HG03432 (cell line): ENCODE measurements at regions not wholly inside any gene's neighbourhood (a gene's known extent, or its start where the extent isn't known, plus 50 kb on each side); places are given as distances from the start of the nearest gene placed in this dataset.
A peak's percentile ranks its signal among the peaks of the same experiment; 100 is the strongest.
"Not testable (repeated sequence)": the region's sequence is repeated elsewhere in the genome, so short reads cannot be mapped to it uniquely, and the experiment has no call there.

ENCODE experiments used
- ATAC-seq: cut with Tn5 transposase; IDR thresholded peaks from one replicate; pipeline ENCODE4 v1.9.1; 2021; ENCODE audit warnings: mild to moderate bottlenecking, moderate library complexity; ENCODE audit not compliant: unreplicated experiment

DNA sequence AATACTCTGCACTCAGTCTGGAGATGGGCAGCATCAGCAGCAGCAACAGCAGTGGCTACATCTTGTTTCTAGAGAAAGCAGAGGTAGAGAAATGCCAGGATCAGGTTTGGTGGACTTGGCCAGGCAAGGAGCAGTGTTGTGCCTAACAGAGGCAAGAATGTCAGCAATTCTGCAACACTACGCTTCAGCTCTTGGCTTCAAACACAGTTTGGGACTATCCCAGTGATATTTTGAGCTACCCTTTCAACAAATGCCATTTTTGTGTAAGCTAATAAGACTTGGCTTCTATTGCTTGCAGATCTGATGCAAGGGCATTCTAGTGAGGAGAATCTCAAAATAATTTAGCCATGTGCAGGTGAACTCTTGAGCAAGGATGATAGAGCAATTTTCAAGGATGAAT, 271.3 kb downstream of the PCDH20 start:
- ATAC-seq, result no peak

DNA sequence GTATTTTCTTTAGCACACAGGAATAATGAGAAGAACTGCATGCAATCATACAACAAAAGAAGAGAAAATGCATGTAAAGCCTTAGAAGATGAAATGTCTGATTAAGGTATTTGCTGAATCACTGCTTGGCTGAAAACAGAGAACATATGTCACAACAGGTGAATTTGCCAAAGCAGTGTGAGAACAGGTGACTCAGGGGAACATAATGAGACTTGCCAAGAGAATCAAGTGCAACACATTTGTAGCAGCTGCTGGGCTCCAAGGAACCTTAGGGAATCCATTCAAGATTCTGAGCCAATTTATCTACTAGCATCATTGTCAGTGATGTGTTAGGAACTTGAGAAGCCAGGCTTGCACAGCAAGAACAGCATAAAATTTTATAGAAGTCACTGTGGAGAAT, 273.1 kb downstream of the PCDH20 start:
- ATAC-seq, result no peak

DNA sequence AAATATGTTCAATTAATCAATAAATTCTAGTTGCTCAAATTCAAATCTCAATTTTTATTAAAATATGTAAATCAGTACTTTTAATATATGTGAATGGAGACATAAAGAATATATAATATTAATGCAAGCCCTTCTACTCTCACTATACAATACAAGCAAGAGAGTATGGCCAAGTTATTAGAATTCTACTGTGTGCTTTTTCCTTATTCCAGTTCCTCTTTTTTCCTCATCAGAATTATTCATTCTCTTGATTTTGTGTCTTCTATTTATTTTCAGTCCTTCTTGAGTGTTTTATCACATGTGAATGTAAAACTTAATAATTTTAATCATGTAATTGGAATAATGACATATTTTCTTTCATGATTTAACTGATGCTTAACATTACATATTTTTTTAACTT, 276.8 kb downstream of the PCDH20 start:
- ATAC-seq, result no peak

DNA sequence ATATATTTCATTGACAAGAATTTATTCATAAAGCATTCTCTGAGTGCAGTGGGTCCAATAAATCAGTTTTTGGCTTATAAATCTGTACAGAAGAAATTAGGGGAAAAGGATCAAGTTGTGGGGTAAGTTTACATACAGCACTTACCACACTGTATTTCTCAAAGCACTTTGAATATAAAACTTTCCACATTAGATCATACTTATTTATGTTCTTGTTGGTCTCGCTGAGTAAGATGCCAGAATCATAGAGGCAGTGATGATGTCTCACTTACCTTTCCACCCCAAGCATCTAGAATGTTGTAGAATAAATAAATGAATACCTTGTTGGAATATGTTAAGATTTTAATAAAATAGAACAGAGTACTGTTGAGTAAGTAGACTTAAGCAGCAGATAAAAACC, 279.1 kb downstream of the PCDH20 start:
- no peak for ATAC-seq

DNA sequence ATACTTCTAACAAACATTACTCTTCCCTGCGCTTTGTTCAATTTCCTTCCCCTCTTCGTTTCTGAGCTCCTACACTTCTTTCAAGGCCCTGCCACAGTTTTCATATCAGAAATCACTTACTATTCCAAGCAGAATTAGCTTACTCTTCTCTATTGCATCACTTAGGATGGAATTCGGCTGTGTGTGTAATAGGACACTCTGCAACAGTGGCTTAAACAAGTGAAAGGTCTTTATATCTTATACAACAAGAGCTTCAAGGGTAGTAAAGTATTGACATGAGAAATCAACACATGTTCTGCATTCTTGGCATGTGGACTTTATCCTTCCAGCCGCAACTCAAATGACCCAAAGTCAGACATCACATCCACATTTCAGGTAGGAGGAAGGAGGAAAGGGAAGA, 279.6 kb downstream of the PCDH20 start:
- ATAC-seq, result no peak

DNA sequence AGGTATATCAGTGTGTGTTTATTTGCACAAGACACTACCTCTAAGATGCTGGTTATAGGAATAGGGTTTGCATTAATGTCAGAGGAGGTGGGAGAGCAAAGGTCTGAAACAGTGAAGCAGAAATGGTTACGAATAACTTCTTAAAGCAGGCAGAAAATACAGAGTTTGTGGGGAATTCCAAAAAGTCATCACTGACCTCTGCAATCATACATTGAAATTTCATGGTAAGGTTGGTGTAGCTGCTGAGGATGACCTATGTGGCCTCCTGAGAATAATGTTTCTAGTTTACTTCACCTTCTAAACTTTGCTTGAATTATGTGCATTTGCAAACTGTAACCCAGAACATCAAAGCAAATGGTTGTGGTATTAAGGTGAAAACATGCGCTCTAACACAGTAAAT, 280.1 kb downstream of the PCDH20 start:
- ATAC-seq, result no peak

DNA sequence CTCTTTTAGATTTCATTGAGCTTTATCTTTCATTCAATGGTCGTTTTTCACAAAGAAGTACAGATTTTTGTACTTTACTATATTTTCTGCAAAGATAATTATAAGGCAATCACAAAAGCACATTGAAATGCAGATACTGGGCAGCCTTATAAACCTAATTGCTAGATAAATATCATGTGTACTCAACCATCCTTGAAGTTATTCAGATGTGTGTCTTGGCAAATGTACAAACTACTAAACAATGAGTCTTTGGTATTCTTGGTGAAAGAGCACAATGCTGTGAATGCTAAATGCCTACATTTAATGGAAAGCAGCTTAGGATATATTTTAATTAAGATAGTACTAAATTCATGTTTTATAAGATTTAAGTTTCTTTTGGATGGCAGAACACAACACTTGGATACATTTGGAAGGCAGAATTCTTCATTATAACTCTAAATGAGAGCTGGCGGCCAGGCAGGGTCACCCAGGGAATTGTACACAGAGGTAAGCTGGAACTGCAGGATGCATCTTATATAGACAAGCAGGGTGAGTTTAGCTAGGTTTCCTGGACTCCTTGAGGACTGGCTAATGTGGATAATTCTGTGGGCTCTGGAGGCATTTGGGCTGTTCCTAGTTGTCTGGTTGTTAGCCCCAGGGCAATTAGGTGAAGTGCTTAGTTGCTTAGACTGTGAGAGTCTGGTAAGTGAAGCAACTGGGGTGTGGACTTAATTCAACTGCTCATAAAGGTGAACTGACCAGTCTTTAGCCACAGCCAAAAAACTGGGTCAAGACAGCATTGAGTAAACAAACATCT, 286.6 kb downstream of the PCDH20 start:
- ATAC-seq, result no peak

DNA sequence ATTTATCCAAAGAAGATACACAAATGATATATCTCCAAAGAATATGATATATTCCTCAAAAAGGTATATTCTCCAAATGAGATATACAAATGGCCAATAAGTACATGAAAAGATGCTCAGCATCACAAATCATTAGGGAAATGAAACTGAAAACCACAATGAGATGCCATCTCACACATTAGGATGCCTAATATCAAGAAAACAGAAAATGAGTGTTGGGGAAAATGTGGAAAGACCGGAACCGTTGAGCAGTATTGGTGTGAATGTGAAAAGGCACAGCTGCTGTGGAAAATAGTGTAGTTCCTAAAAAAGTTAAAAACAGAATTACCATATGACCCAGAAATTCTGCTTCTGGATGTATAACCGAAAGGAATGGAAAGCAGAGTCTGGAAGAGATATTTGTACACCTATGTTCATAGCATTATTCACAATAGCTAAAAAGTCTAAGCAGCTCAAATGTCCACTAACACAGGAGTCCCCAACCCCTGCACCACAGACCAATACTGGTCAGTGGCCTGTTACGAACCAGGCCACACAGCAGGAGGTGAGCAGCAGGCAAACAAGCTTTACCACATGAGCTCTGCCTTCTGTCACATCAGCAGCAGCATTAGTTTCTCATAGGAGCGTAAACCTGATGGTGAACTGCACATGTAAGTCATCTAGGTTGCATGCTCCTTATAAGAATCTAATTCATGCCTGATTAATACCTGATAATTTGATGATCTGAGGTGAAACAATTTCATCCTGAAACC, 291.9 kb downstream of the PCDH20 start:
- ATAC-seq, result peak; percentile 75

DNA sequence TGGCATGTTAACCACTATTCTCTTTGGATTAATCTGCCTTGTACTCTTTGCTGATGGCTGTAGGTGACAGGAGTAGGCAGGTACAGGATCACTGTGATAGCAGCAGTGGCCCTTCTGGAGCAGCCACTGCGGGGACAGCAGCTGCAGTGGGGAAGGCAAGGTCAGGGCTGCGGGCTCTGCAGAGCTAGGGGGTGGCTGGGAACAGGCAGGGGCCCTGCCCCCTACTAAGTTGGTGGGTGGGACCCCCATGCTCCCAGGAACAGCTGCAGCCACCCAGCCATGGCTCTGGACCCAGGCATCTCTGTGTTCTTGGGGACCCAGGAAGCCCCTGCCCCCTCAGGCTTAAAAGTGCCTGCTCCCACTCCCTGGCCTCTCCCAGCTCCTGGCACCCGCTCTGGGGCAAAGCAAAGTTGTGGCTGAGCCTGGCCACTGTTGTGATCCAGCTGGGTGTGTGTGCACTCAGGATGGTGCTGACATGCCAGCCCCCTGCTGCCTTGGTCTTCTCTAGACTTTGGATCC, 302.4 kb downstream of the PCDH20 start:
- ATAC-seq, result no peak

DNA sequence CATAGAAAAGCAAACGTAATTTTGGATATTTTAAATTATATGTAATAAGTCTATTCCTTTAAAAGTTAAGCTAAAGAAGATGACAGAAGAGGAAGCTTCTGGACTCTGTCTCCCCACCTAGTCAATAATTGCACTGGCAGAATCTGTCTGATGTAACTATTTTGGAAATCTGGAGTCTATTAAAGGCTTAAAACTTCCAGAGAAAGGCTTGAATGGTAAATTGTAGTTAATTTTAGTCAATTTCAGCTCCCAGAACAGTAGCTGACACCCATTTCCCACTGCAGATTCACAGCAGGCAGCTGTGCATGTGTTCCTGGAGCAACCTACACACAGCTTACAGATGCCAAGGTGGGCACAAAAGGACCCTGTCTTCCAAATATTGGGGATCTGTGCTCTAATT, 304.1 kb downstream of the PCDH20 start:
- ATAC-seq, result no peak

DNA sequence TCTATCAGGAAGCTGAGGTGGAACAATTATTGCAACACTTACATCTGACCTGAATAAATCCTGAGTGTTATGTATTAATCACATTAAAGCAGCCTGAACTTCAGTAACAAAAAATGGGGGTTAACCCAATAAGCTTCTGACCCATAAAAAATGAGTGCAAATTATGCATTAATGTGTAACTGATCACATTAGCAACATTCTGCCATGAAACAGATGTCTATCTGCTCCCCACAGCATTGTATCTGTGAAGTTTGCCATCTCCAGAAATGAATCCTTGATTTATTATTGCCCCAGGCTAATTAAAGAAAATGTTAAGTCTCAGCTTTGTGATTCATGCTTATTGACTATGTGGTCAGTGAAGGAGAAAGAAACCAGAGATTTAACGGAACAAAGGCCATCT, 304.9 kb downstream of the PCDH20 start:
- ATAC-seq, result no peak

DNA sequence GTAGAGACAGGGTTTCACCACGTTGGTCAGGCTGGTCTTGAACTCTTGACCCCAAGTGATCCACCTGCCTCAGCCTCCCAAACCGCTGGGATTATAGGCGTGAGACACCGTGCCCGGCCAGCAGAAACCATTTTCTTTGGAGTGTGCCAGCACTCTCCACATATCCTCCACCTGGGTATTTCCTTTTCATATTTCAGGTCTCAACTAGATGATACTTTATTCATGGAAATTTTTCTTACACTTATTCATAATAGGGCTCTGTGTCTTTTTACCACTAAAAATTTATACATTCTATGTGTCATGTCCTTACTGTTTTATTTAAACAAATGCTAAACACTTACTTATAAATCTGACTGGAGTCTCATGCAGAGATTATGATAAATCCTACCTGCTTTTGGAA, 305.9 kb downstream of the PCDH20 start:
- ATAC-seq, result no peak

DNA sequence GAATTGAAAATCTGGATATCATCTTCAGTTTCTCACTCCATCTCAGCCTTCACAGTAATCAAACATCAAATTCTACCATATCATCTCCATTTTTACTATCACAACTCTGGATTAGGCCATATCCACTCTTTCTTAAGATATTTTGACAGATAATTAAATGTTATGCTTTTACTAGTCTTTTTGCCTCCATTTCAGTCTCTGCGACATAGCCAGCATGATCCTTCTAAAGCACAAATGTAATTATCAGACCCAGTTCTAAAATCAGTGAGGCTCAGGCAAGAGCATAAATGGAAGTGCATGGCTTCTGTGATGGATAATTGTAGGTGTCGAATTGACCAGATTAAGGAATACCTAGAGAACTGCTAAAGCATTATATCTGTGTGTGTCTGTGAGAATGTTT, 307.7 kb downstream of the PCDH20 start:
- no peak for ATAC-seq

DNA sequence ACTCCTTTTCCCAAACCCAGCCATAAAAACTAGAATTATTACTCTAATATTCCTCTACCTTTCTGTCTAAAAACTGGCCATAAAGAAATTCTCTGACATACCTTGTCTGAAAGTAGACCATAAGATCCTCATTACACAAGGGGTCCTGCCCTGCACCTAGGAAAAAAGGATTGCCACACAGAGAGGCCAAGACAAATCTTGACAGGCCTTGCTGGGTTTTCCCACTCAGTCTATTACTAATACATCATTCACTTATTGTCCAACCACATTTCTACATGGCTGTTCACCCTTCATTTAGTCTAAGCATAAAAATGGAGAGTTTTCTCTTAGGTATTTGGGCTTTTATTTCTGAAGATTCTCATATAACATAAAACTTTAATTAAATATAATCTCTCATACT, 319.8 kb downstream of the PCDH20 start:
- no peak for ATAC-seq

DNA sequence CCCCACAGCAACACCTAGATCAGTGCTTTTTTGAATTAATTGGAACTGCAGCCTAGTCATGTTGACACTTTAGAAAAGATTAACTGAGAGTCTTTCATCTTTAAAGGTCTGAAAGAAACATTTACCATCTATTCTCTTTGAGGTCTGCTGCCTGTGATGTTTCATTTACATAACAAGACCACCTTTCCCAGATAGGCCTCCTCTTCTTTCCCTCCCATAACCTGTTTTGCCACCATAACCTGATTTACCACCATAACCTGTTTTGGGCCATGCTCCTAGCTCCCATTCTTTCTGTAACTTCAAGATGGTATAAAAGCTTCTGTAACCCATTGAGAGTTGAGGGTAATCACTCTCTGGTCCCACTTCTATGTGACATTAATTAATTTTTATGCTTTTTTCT, 320.8 kb downstream of the PCDH20 start:
- ATAC-seq, result no peak

DNA sequence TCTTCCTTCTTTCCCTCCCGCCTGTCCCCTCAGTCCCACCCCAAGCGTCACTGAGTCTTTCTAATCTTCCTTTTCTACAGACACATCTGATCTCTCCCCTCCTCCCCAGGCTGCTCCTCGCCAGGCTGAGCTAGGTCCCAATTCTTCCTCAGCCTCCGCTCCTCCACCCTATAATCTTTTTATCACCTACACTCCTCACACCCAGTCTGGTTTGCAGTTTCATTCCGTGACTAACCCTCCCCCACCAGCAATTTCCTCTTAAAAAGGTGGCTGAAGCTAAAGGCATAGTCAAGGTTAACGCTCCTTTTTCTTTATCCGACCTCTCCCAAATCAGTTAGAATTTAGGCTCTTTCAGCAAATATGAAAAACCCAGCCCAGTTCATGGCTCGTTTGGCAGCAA, 325.8 kb downstream of the PCDH20 start:
- ATAC-seq, result not testable (repeated sequence)

DNA sequence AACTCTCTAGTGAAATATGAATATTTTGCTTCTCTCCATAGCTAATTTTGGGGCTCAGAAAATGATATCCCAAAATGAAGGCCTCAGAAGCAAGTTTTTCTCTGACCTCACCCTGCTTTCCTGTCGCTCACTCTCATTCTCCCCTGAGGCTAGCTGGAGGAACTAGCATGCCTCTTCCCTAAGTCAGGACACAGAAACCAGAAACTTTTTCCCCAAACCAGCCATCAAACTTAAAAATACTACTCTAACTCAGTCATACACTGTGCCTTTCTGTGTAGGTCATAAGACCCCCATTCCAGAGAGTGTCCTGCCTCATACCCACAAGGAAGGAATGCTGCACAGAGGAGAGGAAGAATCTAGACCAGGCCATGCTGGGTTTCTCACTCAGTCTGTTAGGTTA, 329.6 kb downstream of the PCDH20 start:
- ATAC-seq, result no peak

DNA sequence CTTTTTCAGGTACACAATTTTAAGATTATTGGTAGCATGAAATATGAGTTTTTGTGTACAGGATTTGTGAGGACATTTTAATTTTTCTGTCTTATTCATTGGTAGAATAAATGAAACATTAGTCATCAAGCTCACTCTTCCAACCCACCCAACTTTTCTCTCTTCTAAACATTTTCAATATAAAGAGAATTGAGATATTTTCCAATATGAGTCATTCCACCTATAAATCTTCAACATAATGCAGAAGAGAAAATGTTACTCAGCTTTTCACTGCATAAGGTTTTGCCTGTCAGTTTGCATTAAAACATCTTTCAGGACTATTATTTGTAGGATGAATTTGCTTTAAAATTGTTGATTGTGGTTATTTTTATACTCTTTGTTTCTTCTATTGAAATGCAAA, 330.7 kb downstream of the PCDH20 start:
- ATAC-seq, result no peak

DNA sequence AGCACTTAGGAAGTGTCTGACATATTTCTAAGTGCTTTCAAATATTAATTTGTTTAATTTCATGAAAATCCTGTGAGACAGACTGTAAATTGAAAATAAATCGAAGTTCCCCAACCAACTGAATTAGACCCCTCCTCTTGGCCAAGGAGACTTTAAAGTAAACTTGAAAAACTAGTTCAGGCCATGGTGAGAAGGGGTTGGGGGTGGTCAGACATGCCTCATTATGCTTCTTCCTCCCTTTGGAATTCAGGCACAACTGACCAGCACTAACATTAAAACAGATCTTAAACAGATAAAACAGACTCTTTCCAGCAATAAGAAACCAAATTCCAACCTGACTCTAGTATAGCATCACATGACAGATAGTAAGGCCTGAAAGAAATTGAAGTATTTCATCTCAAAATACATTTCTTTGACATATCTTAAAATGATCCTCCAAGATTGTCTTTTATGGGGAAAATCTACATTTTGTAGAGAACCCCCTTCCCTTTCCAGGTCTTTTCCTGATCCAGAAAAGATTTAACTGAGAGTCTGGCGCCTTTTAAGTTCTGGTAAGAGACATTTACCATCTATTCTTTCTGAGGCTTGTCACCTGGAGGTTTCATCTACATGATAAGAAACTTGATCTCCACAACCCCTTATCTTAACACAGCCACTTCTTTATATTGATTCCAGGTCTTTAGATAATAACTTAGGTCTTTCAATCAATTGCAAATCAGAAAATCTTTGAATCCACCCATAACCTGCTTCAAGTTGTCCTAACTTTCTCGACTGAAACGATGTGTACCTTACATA, 336.5 kb downstream of the PCDH20 start:
- ATAC-seq, result no peak

DNA sequence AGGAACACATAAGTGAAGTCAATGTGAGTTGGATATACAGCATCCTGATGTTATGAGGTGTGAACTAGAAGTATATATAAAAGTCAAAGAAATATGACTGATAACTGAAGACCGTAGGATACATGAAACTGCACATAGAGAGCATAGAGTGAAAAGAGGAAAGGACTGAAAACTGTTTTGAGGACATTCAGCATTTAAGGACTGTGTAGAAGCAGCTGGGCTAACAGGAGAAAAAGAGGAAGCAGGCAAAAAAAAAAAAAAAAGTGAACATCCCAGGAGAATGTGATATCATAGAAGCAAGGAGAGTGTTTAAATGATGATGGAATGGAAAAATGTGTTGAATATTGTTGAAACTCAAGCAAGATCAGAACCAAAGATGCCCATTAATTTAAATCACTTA, 363.5 kb downstream of the PCDH20 start:
- no peak for ATAC-seq

DNA sequence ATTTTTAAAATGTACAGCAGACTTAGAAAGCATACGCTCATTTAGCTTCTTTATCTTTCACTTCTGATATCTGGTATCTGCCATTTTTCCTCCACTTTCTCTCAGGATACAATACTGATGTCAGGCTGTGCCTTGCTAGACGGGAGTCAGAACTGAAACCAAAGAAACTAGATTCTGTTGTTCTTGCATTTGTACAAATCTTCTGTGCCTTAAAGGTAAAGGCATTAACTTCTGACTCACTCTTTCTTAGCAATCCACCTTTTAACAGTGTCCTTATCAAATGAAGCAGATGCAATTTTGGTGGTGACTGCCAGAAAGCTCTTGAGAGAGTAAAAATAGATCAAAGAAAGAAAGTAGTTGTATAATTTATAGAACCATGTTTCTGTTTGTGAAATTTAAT, 370.4 kb downstream of the PCDH20 start:
- ATAC-seq, result no peak

DNA sequence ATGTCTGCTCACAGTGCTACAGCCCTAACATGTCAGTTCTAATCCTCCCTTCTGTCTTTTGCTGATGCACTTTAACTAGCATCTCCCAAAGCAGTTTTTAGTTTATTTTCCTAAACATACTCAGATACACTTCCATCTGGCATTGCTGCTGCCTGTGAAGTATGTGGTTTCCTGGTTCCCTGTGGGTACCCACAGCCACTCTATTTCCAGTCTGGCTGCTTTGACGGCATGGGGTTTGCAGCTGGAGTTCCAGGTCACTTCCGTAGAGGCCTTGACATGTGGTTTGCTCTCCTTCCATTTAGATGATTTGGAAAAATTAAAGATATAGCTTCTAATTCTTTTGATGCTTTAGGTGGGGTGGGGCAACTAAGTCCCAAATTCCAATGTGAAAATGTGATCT, 375.5 kb downstream of the PCDH20 start:
- ATAC-seq, result no peak
